ENCODE measurements at regions not wholly inside any gene's neighbourhood (a gene's known extent, or its start where the extent isn't known, plus 50 kb on each side); places are given as distances from the start of the nearest gene placed in this dataset.

DNA sequence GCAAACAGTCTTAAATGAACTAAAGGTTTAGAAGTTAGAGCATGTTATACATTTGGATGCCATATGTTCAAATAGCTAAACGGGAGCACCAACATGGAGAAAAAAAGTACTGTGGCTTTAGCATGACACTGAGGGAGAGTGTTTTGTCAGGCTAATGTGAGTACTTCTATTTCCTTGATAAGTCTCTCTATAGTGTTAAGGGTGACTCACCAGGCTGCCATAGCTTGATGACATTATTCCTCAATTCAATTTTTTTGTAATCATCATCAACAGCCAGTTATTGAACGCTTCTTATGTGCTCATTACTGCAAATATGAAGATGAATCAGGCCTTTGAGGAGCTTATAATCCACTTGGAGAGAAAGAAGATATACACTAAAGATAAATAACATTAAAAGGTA, 211.4 kb upstream of the GPR101 start:
- H2BK5ac ChIP-seq (ENCODE audit: low read depth, low read length, poor library complexity) = no peak overlapping the region
- H3K4ac ChIP-seq (ENCODE audit: low read depth, low read length) = no peak overlapping the region
- H3K14ac ChIP-seq (ENCODE audit: low read length) = no peak overlapping the region
- H3K18ac ChIP-seq (ENCODE audit: low read length) = no peak overlapping the region
- H2AK5ac ChIP-seq (ENCODE audit: low read length) = no peak overlapping the region
- no CpG with 5 or more reads among the region's 2 CpGs for WGBS (ENCODE audit: extremely low coverage, insufficient coverage, insufficient read length)
- H4K8ac ChIP-seq (ENCODE audit: low read depth, low read length) = no peak overlapping the region
- no peaks in the 10 kb centered on the region for H3K9me3 ChIP-seq (ENCODE audit: insufficient read depth, low read depth, low read length)
- H3K4me2 ChIP-seq (ENCODE audit: low read length) = no peak overlapping the region
- no peak overlapping the region for H3K23ac ChIP-seq (ENCODE audit: low read length)
- no peak overlapping the region for H3K4me3 ChIP-seq (ENCODE audit: low read depth, low read length)
- no peak overlapping the region for H3K27ac ChIP-seq (ENCODE audit: low read depth, low read length)
- H2AFZ ChIP-seq (ENCODE audit: insufficient read depth, low read length, poor library complexity) = no peak overlapping the region
- no peaks in the 10 kb centered on the region for H3K79me2 ChIP-seq (ENCODE audit: control insufficient read depth, insufficient read depth, low read length, poor library complexity)
- no peak overlapping the region for H4K12ac ChIP-seq (ENCODE audit: low read depth, low read length)
- no peaks in the 10 kb centered on the region for H3K27me3 ChIP-seq (ENCODE audit: insufficient read depth, low read length)
- H3K36me3 ChIP-seq (ENCODE audit: control insufficient read depth in 1 of 2, insufficient read depth in 2 of 2, low read length in 2 of 2) = no peaks in the 10 kb centered on the region
- H4K91ac ChIP-seq (ENCODE audit: low read depth, low read length) = no peak overlapping the region
- H3K9ac ChIP-seq (ENCODE audit: low read length) = no peak overlapping the region
- no peak overlapping the region for H2BK120ac ChIP-seq (ENCODE audit: insufficient read depth, low read length, poor library complexity)
- DNase-seq = no peak
- no peaks in the 10 kb centered on the region for H3K4me1 ChIP-seq (ENCODE audit: control insufficient read depth in 1 of 2, insufficient read depth in 2 of 2, low read length in 2 of 2)
- no peaks in the 10 kb centered on the region for H3K79me1 ChIP-seq (ENCODE audit: low read length)
- no peak overlapping the region for H2BK12ac ChIP-seq (ENCODE audit: low read length)

DNA sequence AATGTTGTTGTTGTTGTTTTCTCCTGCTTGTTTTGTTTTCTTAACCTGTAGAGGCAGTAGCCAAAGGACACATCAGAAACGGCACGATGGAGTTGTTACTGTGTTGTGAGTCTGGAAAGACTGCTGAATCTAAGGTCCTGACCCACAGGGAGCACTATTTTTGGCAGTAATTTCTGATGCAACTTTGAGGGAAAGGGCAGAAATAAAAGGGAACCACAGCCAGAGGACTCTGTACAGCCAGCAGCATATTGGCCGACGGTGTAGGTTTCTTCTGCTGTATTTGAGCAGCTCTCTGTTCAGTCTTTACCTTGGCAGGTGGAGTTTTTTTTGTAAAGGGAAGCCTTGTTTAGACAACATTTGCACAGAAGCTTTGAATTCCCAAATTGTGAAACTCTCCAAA, 203.0 kb upstream of the GPR101 start:
- H2BK12ac ChIP-seq (ENCODE audit: low read length) = no peak overlapping the region
- no peaks in the 10 kb centered on the region for H3K4me1 ChIP-seq (ENCODE audit: control insufficient read depth in 1 of 2, insufficient read depth in 2 of 2, low read length in 2 of 2)
- H3K4me3 ChIP-seq (ENCODE audit: low read depth, low read length) = no peak overlapping the region
- no peaks in the 10 kb centered on the region for H3K9me3 ChIP-seq (ENCODE audit: insufficient read depth, low read depth, low read length)
- H3K23ac ChIP-seq (ENCODE audit: low read length) = no peak overlapping the region
- no peak overlapping the region for H2AK5ac ChIP-seq (ENCODE audit: low read length)
- no peak for DNase-seq
- no peaks in the 10 kb centered on the region for H3K79me1 ChIP-seq (ENCODE audit: low read length)
- no peak overlapping the region for H4K91ac ChIP-seq (ENCODE audit: low read depth, low read length)
- no peak overlapping the region for H4K8ac ChIP-seq (ENCODE audit: low read depth, low read length)
- H3K9ac ChIP-seq (ENCODE audit: low read length) = no peak overlapping the region
- no peak overlapping the region for H4K12ac ChIP-seq (ENCODE audit: low read depth, low read length)
- H2AFZ ChIP-seq (ENCODE audit: insufficient read depth, low read length, poor library complexity) = no peak overlapping the region
- H3K36me3 ChIP-seq (ENCODE audit: control insufficient read depth in 1 of 2, insufficient read depth in 2 of 2, low read length in 2 of 2) = no peaks in the 10 kb centered on the region
- no peak overlapping the region for H3K27ac ChIP-seq (ENCODE audit: low read depth, low read length)
- no peak overlapping the region for H3K14ac ChIP-seq (ENCODE audit: low read length)
- H2BK120ac ChIP-seq (ENCODE audit: insufficient read depth, low read length, poor library complexity) = no peak overlapping the region
- no CpG with 5 or more reads among the region's 4 CpGs for WGBS (ENCODE audit: extremely low coverage, insufficient coverage, insufficient read length)
- H3K4me2 ChIP-seq (ENCODE audit: low read length) = no peak overlapping the region
- no peaks in the 10 kb centered on the region for H3K79me2 ChIP-seq (ENCODE audit: control insufficient read depth, insufficient read depth, low read length, poor library complexity)
- H2BK5ac ChIP-seq (ENCODE audit: low read depth, low read length, poor library complexity) = no peak overlapping the region
- H3K27me3 ChIP-seq (ENCODE audit: insufficient read depth, low read length) = no peaks in the 10 kb centered on the region
- no peak overlapping the region for H3K18ac ChIP-seq (ENCODE audit: low read length)
- no peak overlapping the region for H3K4ac ChIP-seq (ENCODE audit: low read depth, low read length)

DNA sequence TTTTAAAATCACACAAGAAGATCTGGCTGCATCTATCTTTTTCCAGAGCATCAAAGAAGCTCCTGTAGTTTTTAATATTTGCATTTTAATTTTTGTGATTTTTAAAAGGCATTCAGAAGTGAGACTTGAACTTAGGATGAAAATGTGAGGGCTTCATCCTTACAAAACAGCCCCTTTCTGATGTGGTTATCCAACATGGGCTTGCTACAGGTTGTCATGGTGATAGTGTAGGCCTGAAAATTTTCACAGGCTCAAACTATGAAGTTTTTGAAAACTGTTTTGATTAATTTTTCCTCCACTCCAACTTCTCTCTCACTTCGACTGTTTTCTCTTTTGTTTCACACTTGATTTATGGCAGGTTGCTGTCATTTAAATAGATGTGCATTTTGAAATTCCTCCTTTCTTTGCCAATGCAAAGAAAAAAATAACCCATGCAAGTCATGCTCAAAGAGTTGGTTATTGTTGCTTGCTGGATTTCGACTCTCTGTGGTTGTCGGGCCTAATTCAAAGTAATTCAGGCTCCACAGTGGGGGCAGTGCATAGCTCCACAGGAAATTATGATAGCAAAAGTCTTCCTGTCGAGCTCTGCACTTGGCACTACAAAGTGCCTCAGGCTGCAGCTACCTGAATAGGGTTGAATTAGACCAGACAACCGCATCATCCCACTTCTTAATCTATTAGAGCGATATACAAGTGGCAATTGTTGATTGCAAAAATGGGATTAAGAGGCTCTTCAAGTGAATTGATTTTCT, 201.0 kb upstream of the GPR101 start:
- Histone ChIP-seq H2AK5ac (ENCODE audit: low read length) (no peak overlapping the region), H3K4me2 (ENCODE audit: low read length) (no peak overlapping the region), H2AFZ (ENCODE audit: insufficient read depth, low read length, poor library complexity) (no peak overlapping the region), H3K27me3 (ENCODE audit: insufficient read depth, low read length) (no peaks in the 10 kb centered on the region), H3K4ac (ENCODE audit: low read depth, low read length) (no peak overlapping the region), H3K14ac (ENCODE audit: low read length) (no peak overlapping the region), H3K4me3 (ENCODE audit: low read depth, low read length) (no peak overlapping the region), H3K18ac (ENCODE audit: low read length) (no peak overlapping the region), H2BK12ac (ENCODE audit: low read length) (no peak overlapping the region), H3K27ac (ENCODE audit: low read depth, low read length) (no peak overlapping the region), H3K36me3 (ENCODE audit: control insufficient read depth in 1 of 2, insufficient read depth in 2 of 2, low read length in 2 of 2) (no peaks in the 10 kb centered on the region), H3K9ac (ENCODE audit: low read length) (no peak overlapping the region), H3K79me2 (ENCODE audit: control insufficient read depth, insufficient read depth, low read length, poor library complexity) (no peaks in the 10 kb centered on the region), H4K91ac (ENCODE audit: low read depth, low read length) (no peak overlapping the region), H3K4me1 (ENCODE audit: control insufficient read depth in 1 of 2, insufficient read depth in 2 of 2, low read length in 2 of 2) (no peaks in the 10 kb centered on the region), H3K23ac (ENCODE audit: low read length) (no peak overlapping the region), H3K79me1 (ENCODE audit: low read length) (no peaks in the 10 kb centered on the region), H3K9me3 (ENCODE audit: insufficient read depth, low read depth, low read length) (no peaks in the 10 kb centered on the region), H4K12ac (ENCODE audit: low read depth, low read length) (no peak overlapping the region), H4K8ac (ENCODE audit: low read depth, low read length) (no peak overlapping the region), H2BK120ac (ENCODE audit: insufficient read depth, low read length, poor library complexity) (no peak overlapping the region), H2BK5ac (ENCODE audit: low read depth, low read length, poor library complexity) (no peak overlapping the region)
- WGBS (ENCODE audit: extremely low coverage, insufficient coverage, insufficient read length) = no CpG with 5 or more reads among the region's 6 CpGs
- DNase-seq = no peak

DNA sequence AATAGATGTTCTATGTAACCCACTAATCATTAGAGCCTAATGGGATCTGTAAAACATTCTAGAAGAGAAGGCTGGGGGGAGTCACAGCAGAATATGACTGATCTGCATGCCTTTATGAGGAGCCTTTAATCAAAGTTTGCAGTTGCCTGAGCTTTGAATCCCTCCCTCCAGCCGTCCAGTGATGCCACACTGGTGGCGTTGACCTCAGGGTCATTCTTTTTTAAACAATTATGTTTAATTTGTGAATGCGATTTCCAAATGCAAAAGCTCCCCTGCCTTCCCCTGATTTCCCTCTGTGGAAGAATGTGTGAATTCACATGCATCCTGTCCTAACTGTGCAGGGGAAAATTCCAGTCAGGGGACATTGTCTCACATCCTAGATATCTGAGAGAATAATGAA, 199.7 kb upstream of the GPR101 start:
- Histone ChIP-seq H3K14ac (ENCODE audit: low read length) (no peak overlapping the region), H2BK12ac (ENCODE audit: low read length) (no peak overlapping the region), H3K4me3 (ENCODE audit: low read depth, low read length) (no peak overlapping the region), H3K36me3 (ENCODE audit: control insufficient read depth in 1 of 2, insufficient read depth in 2 of 2, low read length in 2 of 2) (no peaks in the 10 kb centered on the region), H4K12ac (ENCODE audit: low read depth, low read length) (no peak overlapping the region), H3K79me2 (ENCODE audit: control insufficient read depth, insufficient read depth, low read length, poor library complexity) (no peaks in the 10 kb centered on the region), H4K8ac (ENCODE audit: low read depth, low read length) (no peak overlapping the region), H3K9me3 (ENCODE audit: insufficient read depth, low read depth, low read length) (no peaks in the 10 kb centered on the region), H3K9ac (ENCODE audit: low read length) (no peak overlapping the region), H3K27me3 (ENCODE audit: insufficient read depth, low read length) (no peaks in the 10 kb centered on the region), H3K79me1 (ENCODE audit: low read length) (no peaks in the 10 kb centered on the region), H2AK5ac (ENCODE audit: low read length) (no peak overlapping the region), H3K4me2 (ENCODE audit: low read length) (no peak overlapping the region), H3K23ac (ENCODE audit: low read length) (no peak overlapping the region), H3K4me1 (ENCODE audit: control insufficient read depth in 1 of 2, insufficient read depth in 2 of 2, low read length in 2 of 2) (no peaks in the 10 kb centered on the region), H4K91ac (ENCODE audit: low read depth, low read length) (no peak overlapping the region), H3K27ac (ENCODE audit: low read depth, low read length) (no peak overlapping the region), H2BK120ac (ENCODE audit: insufficient read depth, low read length, poor library complexity) (no peak overlapping the region), H2BK5ac (ENCODE audit: low read depth, low read length, poor library complexity) (no peak overlapping the region), H3K4ac (ENCODE audit: low read depth, low read length) (no peak overlapping the region), H2AFZ (ENCODE audit: insufficient read depth, low read length, poor library complexity) (no peak overlapping the region), H3K18ac (ENCODE audit: low read length) (no peak overlapping the region)
- DNase-seq = no peak
- no CpG with 5 or more reads among the region's 3 CpGs for WGBS (ENCODE audit: extremely low coverage, insufficient coverage, insufficient read length)
